Stimulated activated CD4-positive, alpha-beta T cell treated with anti-CD3 and anti-CD28 coated beads, Interleukin-2, amount 100 ng/mL, for 4 hours (primary cell): ENCODE measurements at regions not wholly inside any gene's neighbourhood (a gene's known extent, or its start where the extent isn't known, plus 50 kb on each side); places are given as distances from the start of the nearest gene placed in this dataset.
"Not testable (repeated sequence)": the region's sequence is repeated elsewhere in the genome, so short reads cannot be mapped to it uniquely, and the experiment has no call there.

Source experiments
- DNase-seq: peaks from one replicate; pipeline ENCODE4 v3.0.0-alpha.2; 2020; ENCODE audit warnings: low read depth

DNA sequence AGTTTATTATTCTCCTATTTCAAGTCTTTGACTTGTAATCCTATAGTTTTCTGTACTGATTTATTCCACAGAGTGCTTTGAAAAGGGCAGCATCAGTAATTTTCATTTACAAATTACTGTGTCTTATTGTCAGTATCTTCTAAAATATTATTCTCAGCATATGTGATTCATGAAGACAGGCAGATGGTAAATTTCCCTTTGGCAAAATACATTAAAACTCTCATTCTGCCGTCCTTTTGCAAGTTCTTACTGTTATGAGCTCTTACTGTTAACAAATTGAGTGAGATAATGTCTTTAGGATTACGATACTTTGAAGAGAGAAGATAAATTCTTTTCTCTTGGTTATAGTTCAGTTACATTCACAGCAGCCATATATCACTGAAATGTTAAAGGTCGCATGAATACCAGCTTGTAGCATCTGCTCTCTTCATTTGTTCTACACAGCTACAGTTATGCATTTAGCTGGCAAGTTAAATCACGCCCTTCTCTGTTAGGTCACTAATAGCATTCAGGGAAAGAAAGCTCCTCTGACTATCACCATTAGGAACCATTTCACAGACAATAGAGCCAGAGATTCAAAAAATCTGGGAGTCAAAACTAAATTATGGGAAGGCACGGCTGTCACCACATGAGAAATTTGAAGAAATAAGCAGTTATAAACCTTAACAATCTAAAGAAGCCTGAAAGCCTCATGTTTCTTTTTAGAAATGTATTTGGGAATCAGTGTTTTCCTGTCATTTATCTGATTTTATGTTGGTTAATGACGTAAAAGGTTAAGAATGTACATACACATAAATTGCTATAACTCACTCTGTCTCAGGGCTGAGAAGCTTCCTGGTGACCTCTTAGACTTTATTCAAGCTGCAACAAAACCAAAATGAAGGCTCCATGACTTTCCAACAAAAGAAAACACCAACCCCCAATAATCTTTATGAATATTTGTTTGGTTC lies 109.6 kb upstream of the SP4 start:
- no peak for DNase-seq

DNA sequence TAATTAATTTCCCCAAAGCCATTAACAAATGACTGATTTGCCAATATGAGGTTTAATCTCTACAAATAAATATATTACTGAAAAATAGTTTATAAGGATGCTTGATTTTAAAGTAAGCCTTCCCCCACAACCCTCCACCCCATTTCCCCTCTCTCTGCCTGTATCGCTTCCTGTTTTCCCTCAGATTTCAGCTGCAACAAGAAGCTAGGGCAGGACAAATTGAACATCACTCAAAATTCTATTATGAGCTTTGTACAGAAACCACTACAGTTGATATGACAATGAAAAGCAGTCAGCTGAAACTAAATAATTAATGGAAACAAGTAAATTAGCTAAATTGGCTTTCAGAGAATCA lies 109.0 kb upstream of the SP4 start:
- no peak for DNase-seq

DNA sequence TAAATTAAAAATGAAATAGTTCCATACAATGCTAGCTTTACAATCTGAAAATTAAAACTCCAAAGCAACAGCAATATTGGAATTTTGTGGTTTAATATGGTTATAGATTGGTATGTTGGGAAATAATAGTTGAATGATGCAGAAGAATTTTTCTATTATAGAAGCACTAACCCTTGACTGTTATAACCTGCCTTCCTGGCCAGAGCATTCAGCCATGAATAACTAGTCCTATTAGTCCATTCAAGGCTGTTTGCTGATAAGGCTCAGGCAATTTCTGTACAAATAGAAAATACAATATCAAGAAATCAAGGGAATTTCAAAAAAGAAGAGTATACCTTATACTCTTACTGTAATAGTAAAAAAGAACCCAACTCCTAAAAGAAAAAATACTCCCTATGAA lies 101.6 kb upstream of the SP4 start:
- DNase-seq, result no peak

DNA sequence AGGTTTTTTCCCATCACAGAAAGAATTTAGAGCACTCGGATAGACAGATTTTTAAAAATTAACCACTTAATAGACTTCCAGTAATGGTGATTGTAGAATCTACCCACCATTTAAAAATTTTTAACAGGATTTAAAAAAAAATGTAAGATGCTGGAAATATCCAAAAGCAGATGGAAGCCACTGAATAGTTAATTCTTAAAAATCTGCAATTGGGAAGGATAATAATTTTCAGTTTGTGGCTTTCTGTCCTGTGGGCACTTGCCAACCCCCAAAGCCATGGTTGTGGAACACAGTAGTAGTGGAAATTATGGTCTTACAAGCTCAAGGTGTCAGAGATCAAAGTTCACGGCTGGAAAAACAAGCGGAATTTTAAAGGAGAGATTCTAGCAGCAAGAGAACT lies 101.0 kb upstream of the SP4 start:
- DNase-seq, result no peak

DNA sequence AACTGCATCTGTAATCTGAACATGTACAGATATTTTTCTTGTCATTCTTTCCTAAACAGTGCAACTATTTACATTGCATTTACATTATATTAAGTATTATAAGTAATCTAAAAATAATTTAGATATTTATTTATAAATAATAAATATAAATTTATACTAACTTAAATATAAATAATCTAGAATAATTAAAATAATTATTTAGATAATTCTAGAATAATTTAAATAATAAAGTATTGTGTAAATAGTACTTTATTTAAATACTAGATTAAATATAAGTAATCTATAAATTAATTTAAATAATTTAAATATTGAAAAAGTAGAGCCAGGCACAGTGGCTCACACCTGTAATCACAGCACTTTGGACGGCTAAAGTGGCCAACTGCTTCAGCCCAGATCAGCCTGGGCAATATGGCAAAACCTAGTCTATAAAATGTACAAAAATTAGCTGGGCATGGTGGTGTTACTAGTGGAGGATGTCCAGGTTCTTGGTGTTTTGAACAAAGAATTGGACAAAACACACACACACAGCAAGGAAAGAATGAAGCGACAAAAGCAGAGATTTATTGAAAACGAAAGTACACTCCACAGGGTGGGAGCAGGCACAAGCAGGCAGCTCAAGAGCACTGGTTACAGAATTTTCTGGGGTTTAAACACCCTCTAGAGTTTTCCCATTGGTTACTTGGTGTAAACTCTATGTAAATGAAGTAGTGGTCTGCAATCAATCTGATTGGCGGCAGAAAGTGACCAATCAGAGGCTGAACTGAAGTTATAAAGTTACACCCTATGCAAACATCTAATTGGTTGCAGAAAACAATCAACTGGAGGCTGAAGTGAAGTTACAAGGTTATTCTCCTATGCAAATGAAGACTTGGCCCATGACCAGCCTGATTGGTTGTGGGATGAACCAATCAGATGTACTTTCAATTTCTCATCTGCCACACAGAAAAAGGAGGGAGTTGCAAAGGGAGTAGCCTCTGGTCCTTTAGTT lies 100.2 kb upstream of the SP4 start:
- DNase-seq, result no peak

DNA sequence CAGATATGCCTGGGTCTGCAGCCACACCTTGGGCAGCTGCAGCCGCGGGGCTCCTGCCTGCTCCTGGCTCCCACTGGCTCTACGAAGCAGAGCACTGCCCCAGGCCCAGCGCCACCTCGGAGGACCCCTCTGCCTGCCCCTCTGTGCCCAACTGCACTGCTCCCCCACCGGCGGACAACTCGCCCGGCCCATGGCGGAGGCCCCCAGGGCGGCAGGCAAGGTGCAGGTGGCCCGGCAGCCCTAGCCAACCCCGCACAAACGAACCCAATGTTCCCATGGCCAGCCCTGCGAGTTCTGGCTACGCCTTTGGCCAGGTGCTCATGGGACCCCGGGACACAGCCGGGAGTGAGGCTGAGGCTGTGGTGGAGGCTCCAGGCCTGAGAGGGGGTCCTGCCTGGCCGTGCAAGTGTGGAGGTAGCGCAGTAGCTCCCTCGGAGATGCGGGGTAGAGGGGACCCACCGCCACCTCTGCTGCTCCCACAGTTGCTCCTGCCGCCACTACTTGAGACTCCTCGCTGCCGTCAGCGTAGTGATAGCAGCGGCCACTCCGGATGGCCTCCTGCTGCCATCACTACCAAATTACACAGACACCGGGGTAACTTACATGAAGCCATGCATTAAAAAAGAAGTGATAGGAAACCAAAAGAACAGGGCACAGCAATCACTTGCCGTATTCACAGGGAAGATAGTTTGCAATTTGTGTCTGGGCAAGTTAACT lies 97.3 kb upstream of the SP4 start:
- no peak for DNase-seq

DNA sequence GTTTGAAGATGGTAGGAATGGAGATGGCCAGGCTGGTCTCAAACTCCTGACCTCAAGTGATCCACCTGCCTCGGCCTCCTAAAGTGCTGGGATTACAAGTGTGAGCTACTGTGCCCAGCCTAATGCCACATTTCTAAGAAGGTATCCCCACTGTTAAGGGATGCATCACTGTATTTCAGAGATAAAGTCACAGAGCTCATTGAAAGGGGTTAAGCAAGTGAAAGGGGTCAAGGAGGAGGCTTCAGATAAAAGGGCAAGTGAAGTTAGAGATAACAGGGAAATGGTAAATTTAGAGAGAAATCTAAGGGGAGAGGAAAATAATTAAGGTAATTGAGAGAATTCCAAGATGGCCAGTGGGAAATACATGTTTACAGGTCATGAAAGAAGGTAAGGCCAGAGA lies 93.0 kb upstream of the SP4 start:
- DNase-seq, result no peak

DNA sequence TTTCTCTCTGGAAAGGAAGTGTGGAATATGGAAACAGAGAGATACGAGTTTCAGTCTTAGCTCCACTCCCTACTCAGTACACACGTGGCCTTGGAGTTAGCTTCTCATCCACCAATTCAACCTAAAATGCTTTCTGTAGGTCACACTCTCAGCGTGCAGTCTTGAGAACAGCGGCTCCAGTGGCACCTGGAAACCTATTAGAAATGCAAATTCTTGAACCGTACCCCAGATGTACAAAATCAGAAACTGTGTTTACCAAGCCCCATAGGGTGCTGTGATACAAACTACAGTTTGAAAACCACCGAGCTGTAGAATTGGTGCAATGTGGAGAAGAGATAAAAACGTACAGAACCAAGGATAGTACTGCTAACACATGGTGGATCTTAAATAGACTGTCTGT lies 91.1 kb upstream of the SP4 start:
- DNase-seq, result no peak

DNA sequence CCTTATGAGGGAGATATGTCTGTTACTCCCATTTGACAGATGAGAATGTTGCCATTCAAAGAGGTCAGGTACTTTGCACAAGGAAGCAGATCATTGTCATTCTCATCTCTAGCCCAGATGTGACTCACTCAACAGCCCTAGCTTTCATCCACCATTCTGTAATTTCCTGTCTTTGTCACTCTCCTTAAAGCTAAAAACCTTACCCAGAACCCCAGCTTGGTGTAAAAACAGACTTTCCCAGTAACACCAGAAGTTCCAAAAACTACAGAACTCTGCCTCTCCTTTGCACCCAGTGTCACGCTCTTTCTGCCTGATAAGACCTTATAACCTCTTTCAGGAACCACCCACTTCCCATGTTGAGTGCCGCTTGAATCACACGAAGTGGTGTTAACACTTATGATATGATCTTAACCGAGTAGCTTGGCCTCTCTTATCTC lies 89.1 kb upstream of the SP4 start:
- DNase-seq, result peak; percentile 25

DNA sequence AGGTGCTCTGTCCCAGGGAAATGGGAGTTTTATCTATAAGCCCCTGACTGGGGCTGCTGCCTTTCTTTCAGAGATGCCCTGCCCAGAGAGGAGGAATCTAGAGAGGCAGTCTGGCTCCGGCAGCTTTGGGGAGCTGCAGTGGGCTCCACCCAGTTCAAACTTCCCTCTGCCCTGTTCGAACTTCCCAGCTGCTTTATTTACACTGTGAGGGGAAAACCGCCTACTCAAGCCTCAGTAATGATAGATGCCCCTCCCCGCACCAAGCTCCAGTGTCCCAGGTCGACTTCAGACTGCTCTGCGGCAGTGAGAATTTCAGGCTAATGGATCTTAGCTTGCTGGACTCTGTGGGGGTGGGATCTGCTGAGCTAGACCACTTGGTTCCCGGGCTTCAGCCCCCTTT lies 83.0 kb upstream of the SP4 start:
- DNase-seq, result not testable (repeated sequence)

DNA sequence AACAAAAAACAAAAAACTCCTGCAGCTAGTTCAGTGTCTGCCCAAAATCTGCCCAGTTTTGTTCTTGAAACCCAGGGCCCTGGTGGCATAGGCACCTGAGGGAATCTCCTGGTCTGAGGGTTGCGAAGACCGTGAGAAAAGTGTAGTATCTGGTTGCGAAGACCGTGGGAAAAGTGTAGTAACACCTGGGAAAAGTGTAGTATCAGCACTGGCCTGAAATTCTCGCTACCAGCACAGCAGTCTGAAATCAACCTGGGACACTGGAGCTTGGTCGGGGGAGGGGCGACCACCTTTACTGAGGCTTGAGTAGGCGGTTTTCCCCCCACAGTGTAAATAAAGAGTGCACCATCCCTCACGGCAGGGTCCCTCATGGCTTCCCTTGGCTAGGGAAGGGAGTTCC lies 82.5 kb upstream of the SP4 start:
- no peak for DNase-seq

DNA sequence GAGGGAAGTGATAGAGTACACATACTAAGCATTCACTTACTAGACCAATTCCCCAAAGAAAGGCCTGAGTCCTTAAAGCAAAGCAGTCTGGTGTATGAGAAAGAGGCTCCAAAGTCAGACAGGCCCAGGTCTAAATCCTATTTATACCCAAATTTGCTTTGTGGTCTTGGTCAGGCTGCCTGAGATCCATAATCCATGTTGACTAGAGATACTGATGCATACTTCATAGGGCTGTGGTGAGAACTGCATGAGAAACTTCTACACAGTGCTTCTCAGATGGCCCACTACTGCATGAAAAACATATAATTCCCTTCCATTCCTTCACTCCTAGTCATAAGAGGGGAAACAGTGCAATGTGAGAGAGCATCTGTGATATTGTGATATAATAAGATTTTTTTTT lies 81.6 kb upstream of the SP4 start:
- DNase-seq, result no peak

DNA sequence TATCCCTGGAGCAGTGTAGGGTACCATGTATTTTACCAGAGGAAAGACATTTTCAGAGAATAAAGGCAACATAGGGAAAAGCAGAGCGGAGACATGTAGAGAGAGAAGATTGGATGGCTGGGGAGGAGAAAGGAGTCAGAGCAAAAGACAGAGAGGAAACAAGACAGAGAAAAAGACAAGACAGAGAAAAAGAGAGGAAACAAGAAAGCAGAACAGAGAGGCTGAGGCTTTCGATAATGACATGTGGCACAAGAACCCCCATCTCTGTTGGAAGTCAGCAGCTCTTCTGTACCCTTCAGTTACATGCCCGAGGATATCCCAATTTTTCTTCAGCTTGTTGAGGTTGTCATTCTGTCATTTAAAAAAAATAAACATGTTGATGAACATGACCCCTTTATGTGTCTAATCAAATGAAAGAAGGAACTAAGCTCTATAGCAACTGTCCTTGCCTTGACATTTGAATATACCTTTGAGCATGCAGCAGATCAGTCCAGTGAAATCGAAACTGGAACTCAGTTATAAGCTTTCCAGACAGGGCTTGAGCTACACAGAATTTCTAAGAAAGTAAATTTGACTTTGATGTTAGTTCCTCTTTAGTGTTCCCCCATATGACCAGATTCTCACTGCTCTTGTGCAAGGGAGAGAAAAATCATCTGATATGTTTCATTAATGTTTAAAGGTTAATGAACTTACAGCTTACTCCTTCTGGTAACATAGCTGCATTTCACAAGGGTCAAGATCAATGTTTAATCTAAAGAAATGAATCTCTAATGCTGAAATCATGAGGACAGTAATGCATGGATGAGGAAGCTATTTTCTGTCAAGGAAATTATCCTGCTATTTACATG lies 75.1 kb upstream of the SP4 start:
- peak; percentile 6 for DNase-seq

DNA sequence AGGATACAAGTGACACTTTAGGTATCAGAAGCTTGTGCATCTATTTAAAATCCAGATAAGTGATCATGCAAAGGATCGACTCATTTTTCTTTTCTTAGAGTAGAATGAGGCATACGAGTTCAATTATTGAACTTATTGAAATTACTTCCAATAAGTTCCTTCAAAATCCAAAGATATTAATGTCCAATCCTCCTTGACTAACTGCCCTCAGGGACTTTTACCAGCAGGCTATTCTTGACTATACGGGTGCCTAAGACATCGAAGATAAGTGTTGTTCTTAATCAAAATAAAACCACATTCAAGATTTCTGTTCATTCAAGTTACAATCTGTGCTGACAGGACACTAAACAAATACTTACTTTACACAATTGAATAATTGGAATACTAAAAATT lies 74.5 kb upstream of the SP4 start:
- no peak for DNase-seq

DNA sequence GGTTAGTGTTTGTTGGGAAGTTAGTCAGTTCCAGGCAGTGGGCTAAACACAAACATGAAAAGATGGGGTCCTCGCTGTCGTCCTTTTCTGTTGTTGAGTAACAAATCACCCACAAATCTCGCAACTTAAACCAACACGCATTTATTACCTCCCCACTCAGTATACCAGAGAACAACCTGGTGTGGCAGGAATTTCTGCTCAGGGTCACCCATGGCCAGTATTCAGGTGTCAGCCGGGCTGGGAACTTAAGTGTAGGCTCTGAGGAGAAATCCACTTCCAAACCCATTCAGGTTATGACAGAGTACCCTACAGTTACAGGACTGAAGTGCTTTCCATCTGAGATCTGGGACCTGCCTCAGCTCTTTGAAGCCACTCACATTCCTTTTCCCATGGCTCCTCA lies 73.6 kb upstream of the SP4 start:
- DNase-seq, result no peak

DNA sequence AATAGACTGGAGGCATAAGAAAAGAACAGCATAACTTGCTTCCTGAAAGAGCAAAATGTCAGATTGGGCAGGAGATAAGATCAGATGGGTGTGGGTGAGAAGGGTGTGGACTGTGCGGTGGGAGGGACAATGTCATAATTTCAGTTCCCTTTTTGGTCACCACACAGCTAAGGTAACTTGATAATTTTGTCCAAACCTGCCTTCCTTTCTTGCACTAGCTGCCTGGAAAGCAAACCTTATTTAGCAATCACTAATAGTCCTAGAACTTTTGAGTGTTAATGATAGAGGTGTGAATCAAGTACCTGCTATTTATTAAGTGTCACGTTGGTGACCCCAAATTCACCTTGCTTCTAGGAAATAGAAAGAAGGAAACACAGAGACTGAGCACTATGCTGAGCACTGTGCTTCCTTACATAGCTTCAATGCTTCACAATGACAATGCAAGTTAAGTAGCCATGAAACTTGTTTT lies 72.4 kb upstream of the SP4 start:
- DNase-seq, result peak; percentile 13

DNA sequence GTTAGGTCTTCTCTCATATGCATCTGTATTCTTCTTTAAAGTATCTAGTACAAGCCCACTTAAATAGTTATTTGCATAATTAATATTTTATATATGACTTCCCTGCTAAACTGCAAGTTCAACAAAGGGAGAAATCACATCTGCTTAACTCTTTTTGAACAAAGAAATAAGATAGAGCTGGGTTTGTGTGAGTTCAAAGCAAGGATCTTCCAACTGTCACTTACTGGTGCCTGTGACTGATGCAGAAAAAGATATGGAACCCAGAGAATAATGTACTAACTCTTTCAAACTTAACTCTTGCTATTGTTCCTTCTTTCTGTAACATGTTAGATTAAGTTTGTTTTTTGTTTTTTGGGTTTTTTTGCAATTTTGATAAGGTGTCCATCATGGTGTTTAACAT lies 71.3 kb upstream of the SP4 start:
- DNase-seq, result no peak

DNA sequence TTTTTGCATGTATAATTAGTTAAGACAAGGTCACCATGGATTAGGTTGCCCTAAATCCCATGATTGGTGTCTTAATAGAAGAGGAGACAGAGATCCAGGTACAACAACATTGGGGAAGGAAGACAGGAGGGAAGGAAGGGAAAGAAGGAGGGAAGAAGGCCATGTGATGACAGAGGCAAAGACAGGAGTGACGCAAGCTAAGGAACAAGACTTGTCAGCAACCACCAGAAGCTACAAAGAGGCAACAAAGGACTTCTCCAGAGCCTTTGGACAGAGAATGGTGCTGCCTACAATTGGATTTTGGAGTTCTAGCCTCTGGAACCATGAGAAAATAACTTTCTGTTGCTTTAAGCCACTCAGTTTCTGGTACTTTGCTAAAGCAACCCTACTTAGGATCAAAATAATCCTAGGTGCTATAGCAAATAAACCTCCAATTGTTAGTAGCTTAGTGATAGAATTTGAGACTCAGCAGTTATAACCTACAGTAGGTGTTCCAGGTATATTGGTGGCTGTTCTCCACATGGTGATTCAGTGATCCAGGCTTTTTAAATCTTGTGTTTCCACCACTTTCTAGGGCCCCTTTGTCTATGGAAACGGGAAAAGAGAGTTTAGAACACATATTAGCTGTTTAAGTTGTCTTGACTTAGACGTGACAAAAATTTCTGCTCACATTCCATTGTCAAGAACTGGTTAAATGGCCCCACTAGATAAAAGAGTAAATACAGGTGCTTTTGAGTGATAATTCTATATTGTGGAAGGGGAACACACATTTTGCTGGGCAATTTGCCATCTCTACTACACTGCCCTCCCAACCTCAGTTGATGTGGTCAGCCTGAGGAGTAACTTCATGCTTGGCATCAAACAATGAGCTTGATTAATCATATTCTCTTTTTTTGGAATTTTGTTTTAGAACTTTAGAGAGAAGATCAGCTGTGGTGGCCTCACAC lies 70.5 kb upstream of the SP4 start:
- DNase-seq, result no peak

DNA sequence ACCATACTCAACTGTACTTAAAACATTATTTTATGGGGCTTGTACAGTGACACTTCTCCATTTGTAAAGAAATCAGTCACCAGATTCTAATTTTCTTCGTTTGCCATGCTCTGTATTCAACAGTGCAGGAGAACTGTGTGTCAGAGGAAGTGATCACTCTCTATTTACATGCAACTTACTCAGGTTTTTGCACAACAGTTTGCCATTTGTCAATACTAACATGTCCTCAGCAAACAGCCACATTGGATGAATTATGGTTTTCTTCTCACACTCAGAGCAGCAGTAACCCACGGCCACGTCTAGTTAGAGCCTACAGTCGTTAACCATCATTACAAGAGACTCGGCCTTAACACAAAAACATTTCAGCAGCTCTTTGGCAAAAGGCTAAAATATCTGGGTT lies 69.2 kb upstream of the SP4 start:
- DNase-seq, result no peak

DNA sequence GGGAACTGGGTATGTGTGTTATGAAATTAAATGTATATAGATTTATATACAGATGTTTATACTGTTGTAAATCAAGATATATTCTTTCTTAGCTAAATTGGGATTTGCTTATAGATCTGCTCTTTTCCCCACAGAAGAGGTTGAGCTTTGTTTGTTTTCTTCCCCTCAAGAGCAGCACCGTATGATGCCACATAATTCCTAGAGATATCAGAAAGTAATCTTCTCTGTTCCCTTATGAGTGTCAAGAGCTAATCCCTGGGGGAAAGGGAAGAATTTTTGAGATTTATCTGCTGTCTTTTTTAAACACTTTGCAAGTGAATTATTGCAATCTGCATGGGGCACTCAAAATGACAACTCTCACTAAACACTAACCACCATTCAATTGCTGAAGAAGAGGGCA lies 68.7 kb upstream of the SP4 start:
- DNase-seq, result no peak
